ENCODE measurements at regions not wholly inside any gene's neighbourhood (a gene's known extent, or its start where the extent isn't known, plus 50 kb on each side); places are given as distances from the start of the nearest gene placed in this dataset.
A peak's percentile ranks its signal among the peaks of the same experiment; 100 is the strongest.
"Not testable (repeated sequence)": the region's sequence is repeated elsewhere in the genome, so short reads cannot be mapped to it uniquely, and the experiment has no call there.

DNA sequence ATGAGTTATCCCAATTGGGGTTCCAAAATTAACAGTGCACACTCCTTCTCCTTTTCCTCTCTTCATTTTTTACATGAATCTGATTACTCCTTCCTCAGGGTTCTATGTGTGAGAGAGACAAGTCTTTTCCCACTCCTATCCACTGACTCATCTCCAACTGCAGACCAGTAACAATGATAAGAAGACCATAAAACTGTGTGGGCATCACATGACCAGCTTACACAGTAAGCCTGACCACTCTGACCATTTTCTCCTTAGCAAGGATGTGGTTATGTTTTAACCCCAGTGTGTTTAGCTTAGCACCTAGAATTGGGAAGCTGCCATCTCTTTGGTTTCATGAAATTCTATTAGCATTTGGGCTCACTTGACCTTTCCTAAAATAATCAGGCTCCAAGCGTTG lies 145.0 kb upstream of the CALCR start:
- 52 to 83% methylated on average over 1 of the region's 1 CpG for WGBS, 2 donors
- TF ChIP-seq POLR2A (IDR thresholded peaks at IDR 0.05) = no peak
- TF ChIP-seq, protein P1, sequence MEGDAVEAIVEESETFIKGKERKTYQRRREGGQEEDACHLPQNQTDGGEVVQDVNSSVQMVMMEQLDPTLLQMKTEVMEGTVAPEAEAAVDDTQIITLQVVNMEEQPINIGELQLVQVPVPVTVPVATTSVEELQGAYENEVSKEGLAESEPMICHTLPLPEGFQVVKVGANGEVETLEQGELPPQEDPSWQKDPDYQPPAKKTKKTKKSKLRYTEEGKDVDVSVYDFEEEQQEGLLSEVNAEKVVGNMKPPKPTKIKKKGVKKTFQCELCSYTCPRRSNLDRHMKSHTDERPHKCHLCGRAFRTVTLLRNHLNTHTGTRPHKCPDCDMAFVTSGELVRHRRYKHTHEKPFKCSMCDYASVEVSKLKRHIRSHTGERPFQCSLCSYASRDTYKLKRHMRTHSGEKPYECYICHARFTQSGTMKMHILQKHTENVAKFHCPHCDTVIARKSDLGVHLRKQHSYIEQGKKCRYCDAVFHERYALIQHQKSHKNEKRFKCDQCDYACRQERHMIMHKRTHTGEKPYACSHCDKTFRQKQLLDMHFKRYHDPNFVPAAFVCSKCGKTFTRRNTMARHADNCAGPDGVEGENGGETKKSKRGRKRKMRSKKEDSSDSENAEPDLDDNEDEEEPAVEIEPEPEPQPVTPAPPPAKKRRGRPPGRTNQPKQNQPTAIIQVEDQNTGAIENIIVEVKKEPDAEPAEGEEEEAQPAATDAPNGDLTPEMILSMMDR (IDR thresholded peaks at IDR 0.05) = no peak
- Histone ChIP-seq H3K27me3 (no peaks in the 10 kb centered on the region), H3K9me3 (no peaks in the 10 kb centered on the region), H3K4me3 (replicated peaks in 1 of 3) (no peak overlapping the region), H3K36me3 (no peaks in the 10 kb centered on the region), H3K27ac (no peak overlapping the region), H3K4me1 (no peaks in the 10 kb centered on the region)
- DNase-seq = no peak
- intact Hi-C loops (cut with DNase I) = no loop called here

- Histone ChIP-seq H3K4me3 (replicated peaks in 1 of 3) (no peak overlapping the region), H3K27me3 (no peaks in the 10 kb centered on the region), H3K36me3 (no peaks in the 10 kb centered on the region), H3K4me1 (no peaks in the 10 kb centered on the region), H3K9me3 (no peaks in the 10 kb centered on the region), H3K27ac (no peak overlapping the region)
- 81 to 92% methylated on average over 1 of the region's 1 CpG for WGBS, 2 donors
- intact Hi-C loops (cut with DNase I) = no loop called here
- TF ChIP-seq POLR2A (IDR thresholded peaks at IDR 0.05) = no peak
- TF ChIP-seq, protein P1 (IDR thresholded peaks at IDR 0.05) = no peak
- no peak for DNase-seq
Observed at GRCh38 chr7:93717217-93717900, 142.8 kb upstream of the CALCR start.

GRCh38 chr7:93715234-93715633 lies 140.7 kb upstream of the CALCR start:
- WGBS, 2 donors = 39 to 47% methylated on average over 6 of the region's 6 CpGs
- no peak overlapping the region for H3K4me3 ChIP-seq (replicated peaks in 1 of 3)
- intact Hi-C loops (cut with DNase I) = no loop called here
- no peaks in the 10 kb centered on the region for H3K27me3 ChIP-seq
- H3K4me1 ChIP-seq = no peaks in the 10 kb centered on the region
- TF ChIP-seq POLR2A (IDR thresholded peaks at IDR 0.05) = no peak
- TF ChIP-seq, protein P1 (IDR thresholded peaks at IDR 0.05) = peak in 3 of 6 experiments; percentile 26 to 36 (median 28)
- DNase-seq = peak; percentile 22 to 40
- no peaks in the 10 kb centered on the region for H3K9me3 ChIP-seq
- no peaks in the 10 kb centered on the region for H3K36me3 ChIP-seq
- H3K27ac ChIP-seq = no peak overlapping the region

DNA sequence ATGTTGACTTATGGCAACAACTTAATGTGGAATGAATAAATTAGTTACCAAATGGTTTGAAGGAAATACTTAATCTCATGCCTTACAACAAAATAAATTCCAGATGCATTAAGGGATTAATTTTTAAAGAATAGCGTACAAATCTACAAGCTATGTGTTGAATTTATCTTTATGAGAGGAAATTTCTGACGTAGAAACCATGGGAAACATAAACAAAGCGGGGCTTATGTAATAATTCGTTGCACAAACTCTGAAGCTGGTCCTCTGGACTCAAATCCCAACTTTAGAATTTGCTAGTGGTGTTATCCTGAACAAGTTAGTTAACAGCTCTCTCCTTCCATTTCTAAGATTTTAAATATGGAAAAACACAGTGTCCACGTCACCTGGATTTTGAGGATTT lies 137.4 kb upstream of the CALCR start:
- no peaks in the 10 kb centered on the region for H3K27me3 ChIP-seq
- H3K9me3 ChIP-seq = no peaks in the 10 kb centered on the region
- TF ChIP-seq, protein P1 (IDR thresholded peaks at IDR 0.05) = no peak
- intact Hi-C loops (cut with DNase I) = no loop called here
- H3K4me1 ChIP-seq = no peaks in the 10 kb centered on the region
- no peak overlapping the region for H3K4me3 ChIP-seq (replicated peaks in 1 of 3)
- H3K36me3 ChIP-seq = no peaks in the 10 kb centered on the region
- no peak overlapping the region for H3K27ac ChIP-seq
- 82 to 85% methylated on average over 5 of the region's 5 CpGs for WGBS, 2 donors
- DNase-seq = no peak

- H3K4me1 ChIP-seq; H3K27ac ChIP-seq; H3K9me3 ChIP-seq; H3K36me3 ChIP-seq; H3K27me3 ChIP-seq; intact Hi-C loops (cut with DNase I); H3K4me3 ChIP-seq (replicated peaks in 1 of 3); DNase-seq: not testable (repeated sequence)
- 83 to 85% methylated on average over 5 of the region's 5 CpGs for WGBS, 2 donors
Observed at GRCh38 chr7:93708255-93708654, 133.7 kb upstream of the CALCR start.

GRCh38 chr7:93707249-93707648 lies 132.7 kb upstream of the CALCR start:
- H3K4me1 ChIP-seq = no peaks in the 10 kb centered on the region
- no peaks in the 10 kb centered on the region for H3K36me3 ChIP-seq
- H3K4me3 ChIP-seq (replicated peaks in 1 of 3) = no peak overlapping the region
- DNase-seq = no peak
- no peak for TF ChIP-seq POLR2A (IDR thresholded peaks at IDR 0.05)
- intact Hi-C loops (cut with DNase I) = no loop called here
- no peak overlapping the region for H3K27ac ChIP-seq
- H3K27me3 ChIP-seq = no peaks in the 10 kb centered on the region
- H3K9me3 ChIP-seq = no peaks in the 10 kb centered on the region

DNA sequence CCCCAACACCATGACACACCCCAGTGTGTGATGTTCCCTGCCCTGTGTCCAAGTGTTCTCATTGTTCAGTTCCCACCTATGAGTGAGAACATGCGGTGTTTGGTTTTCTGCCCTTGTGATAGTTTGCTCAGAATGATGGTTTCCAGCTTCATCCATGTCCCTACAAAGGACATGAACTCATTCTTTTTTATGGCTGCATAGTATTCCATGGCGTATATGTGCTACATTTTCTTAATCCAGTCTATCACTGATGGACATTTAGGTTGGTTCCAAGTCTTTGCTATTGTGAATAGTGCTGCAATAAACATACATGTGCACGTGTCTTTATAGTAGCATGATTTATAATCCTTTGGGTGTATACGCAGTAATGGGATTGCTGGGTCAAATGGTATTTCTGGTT lies 131.6 kb upstream of the CALCR start:
- H3K36me3 ChIP-seq; H3K27ac ChIP-seq; H3K4me1 ChIP-seq; H3K27me3 ChIP-seq; H3K4me3 ChIP-seq (replicated peaks in 1 of 3); H3K9me3 ChIP-seq; intact Hi-C loops (cut with DNase I); DNase-seq: not testable (repeated sequence)
- WGBS, 2 donors = 81 to 83% methylated on average over 4 of the region's 4 CpGs

Data from thyroid gland (tissue), 4 donors.